Fibroblast of lung (primary cell): ENCODE measurements at regions not wholly inside any gene's neighbourhood (a gene's known extent, or its start where the extent isn't known, plus 50 kb on each side); places are given as distances from the start of the nearest gene placed in this dataset.

Source experiments
- DNase-seq, 2 donors: peaks; one replicate each; pipeline versions ENCODE4 v3.0.0 to v3.0.0-alpha.2; 2010; ENCODE audit warnings: low read depth in 2 of 2
- H2AFZ ChIP-seq: 2 replicates; pipeline ENCODE4 v1.5.1; 2012; ENCODE audit warnings: low read length, control low read depth, inconsistent platforms
- H3K27ac ChIP-seq: 2 replicates; pipeline ENCODE4 v1.5.1; 2011; ENCODE audit warnings: low read length, control low read depth; ENCODE audit not compliant: insufficient read depth
- H3K27me3 ChIP-seq: 2 replicates; pipeline ENCODE4 v1.5.1; 2011; ENCODE audit warnings: mild to moderate bottlenecking, low read length; ENCODE audit not compliant: control insufficient read depth, insufficient read depth
- H3K36me3 ChIP-seq: 2 replicates; pipeline ENCODE4 v1.5.1; 2011; ENCODE audit warnings: low read length; ENCODE audit not compliant: control insufficient read depth, insufficient read depth
- H3K4me1 ChIP-seq: 2 replicates; pipeline ENCODE4 v1.5.1; 2011; ENCODE audit warnings: low read length; ENCODE audit not compliant: control insufficient read depth, insufficient read depth; ENCODE audit errors: extremely low read depth
- H3K4me2 ChIP-seq: 2 replicates; pipeline ENCODE4 v1.5.1; 2011; ENCODE audit warnings: low read length, control low read depth; ENCODE audit not compliant: insufficient read depth; ENCODE audit errors: extremely low read depth
- H3K4me3 ChIP-seq, 4 experiments: fragments of 200-600 bp in 1 of 4; sonication (generic) in 1 of 4; replicated peaks in 1 of 4; 2 replicates each; pipeline ENCODE4 v1.5.1; 2011 to 2016; ENCODE audit warnings: low read length in 4 of 4, low read depth in 3 of 4, mild to moderate bottlenecking in 3 of 4, control low read depth in 2 of 4, inconsistent platforms in 1 of 4, mixed read lengths in 1 of 4; ENCODE audit not compliant: insufficient read depth in 1 of 4; ENCODE audit errors: control extremely low read depth in 1 of 4
- H3K79me2 ChIP-seq: 2 replicates; pipeline ENCODE4 v1.5.1; 2012; ENCODE audit warnings: mild to moderate bottlenecking, low read length, inconsistent platforms; ENCODE audit not compliant: control insufficient read depth, insufficient read depth
- H3K9ac ChIP-seq: 2 replicates; pipeline ENCODE4 v1.5.1; 2011; ENCODE audit warnings: mild to moderate bottlenecking, low read length, control low read depth; ENCODE audit not compliant: insufficient read depth
- H3K9me3 ChIP-seq: 2 replicates; pipeline ENCODE4 v1.5.1; 2012; ENCODE audit warnings: low read depth, low read length; ENCODE audit not compliant: control insufficient read depth, insufficient read depth
- H4K20me1 ChIP-seq: 2 replicates; pipeline ENCODE4 v1.5.1; 2011; ENCODE audit warnings: low read length; ENCODE audit not compliant: control insufficient read depth, insufficient read depth; ENCODE audit errors: extremely low read depth
- EZH2 ChIP-seq: IDR thresholded peaks from 2 replicates; pipeline ENCODE4 v1.5.1; 2012; ENCODE audit warnings: low read length, control low read depth, mild to moderate bottlenecking; ENCODE audit errors: missing control alignments
- TF ChIP-seq, protein P1 (sequence below), 2 donors: IDR thresholded peaks in 1 of 2; conservative IDR thresholded peaks in 1 of 2; 1 replicate in 1 of 2; 2 replicates in 1 of 2; pipeline ENCODE4 v1.5.1; 2011 to 2012; ENCODE audit warnings: low read length in 2 of 2, control low read depth in 1 of 2, inconsistent platforms in 1 of 2, low read depth in 1 of 2, mild to moderate bottlenecking in 1 of 2

DNA sequence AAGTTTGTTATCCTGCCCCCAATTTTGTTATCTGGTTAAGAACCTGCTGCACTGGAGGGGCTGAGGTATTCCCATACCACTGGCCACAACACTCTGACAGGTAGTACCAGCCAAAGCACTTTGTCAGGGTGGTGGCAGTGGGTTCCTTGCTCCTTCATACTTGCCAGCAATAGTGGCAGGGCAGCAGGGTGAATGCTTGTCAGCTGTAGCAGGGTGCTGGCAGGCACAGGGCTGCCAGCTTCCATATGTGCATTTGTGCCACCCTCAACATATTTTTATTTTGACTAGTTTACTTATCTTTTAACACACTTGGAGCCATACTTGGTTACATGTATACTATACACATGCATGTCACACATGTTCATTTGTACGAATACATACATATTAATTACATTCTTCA, 294.0 kb upstream of the VWC2 start:
- Histone ChIP-seq H3K9me3 (no peaks in the 10 kb centered on the region), H3K27ac (no peak overlapping the region), H3K4me3 (no peak overlapping the region), H3K79me2 (no peaks in the 10 kb centered on the region), H4K20me1 (no peaks in the 10 kb centered on the region), H3K4me1 (no peaks in the 10 kb centered on the region), H3K27me3 (no peaks in the 10 kb centered on the region), H3K4me2 (no peak overlapping the region), H3K9ac (no peak overlapping the region), H3K36me3 (no peaks in the 10 kb centered on the region), H2AFZ (no peak overlapping the region)
- TF ChIP-seq EZH2 = no peak
- TF ChIP-seq, protein P1, sequence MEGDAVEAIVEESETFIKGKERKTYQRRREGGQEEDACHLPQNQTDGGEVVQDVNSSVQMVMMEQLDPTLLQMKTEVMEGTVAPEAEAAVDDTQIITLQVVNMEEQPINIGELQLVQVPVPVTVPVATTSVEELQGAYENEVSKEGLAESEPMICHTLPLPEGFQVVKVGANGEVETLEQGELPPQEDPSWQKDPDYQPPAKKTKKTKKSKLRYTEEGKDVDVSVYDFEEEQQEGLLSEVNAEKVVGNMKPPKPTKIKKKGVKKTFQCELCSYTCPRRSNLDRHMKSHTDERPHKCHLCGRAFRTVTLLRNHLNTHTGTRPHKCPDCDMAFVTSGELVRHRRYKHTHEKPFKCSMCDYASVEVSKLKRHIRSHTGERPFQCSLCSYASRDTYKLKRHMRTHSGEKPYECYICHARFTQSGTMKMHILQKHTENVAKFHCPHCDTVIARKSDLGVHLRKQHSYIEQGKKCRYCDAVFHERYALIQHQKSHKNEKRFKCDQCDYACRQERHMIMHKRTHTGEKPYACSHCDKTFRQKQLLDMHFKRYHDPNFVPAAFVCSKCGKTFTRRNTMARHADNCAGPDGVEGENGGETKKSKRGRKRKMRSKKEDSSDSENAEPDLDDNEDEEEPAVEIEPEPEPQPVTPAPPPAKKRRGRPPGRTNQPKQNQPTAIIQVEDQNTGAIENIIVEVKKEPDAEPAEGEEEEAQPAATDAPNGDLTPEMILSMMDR (conservative IDR thresholded peaks at IDR 0.05 in 1 of 2, IDR thresholded peaks at IDR 0.05 in 1 of 2; ENCODE audit: low read depth in 1 of 2, low read length in 2 of 2) = no peak
- DNase-seq = no peak

DNA sequence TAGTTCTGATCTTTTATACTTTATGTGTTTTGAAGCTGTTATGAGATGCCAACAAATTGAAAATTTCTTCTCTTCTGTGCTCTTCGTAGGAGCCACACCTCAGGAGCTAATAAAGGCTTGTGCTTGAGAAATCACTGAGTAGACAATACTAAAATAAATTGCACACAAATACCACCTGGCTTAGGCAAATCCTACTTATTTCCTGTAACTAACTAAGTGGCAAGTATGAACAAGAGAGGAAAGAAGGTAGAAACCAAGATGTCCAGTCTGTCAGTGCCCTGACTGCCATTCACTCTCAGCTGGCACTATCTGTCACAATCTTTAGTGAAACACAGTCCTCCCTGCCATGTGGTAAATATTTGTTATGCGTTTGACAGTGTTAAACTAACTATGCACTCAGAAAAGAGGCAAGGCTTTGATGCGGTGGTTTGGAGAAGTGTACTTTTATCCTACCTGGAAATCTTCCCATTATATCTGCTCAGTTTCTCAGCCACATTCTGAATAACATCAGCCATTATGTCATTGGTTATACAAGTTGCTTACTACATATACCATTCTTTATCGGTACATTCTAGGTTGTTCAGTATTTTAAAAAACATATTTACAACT, 293.4 kb upstream of the VWC2 start:
- no peaks in the 10 kb centered on the region for H3K4me1 ChIP-seq
- TF ChIP-seq, protein P1 (conservative IDR thresholded peaks at IDR 0.05 in 1 of 2, IDR thresholded peaks at IDR 0.05 in 1 of 2; ENCODE audit: low read depth in 1 of 2, low read length in 2 of 2) = no peak
- no peak for TF ChIP-seq EZH2
- no peaks in the 10 kb centered on the region for H3K79me2 ChIP-seq
- no peak overlapping the region for H3K27ac ChIP-seq
- no peaks in the 10 kb centered on the region for H3K36me3 ChIP-seq
- H3K9ac ChIP-seq = no peak overlapping the region
- H4K20me1 ChIP-seq = no peaks in the 10 kb centered on the region
- no peak overlapping the region for H3K4me2 ChIP-seq
- no peak for DNase-seq
- no peaks in the 10 kb centered on the region for H3K9me3 ChIP-seq
- H3K27me3 ChIP-seq = no peaks in the 10 kb centered on the region
- H3K4me3 ChIP-seq = no peak overlapping the region
- H2AFZ ChIP-seq = no peak overlapping the region

DNA sequence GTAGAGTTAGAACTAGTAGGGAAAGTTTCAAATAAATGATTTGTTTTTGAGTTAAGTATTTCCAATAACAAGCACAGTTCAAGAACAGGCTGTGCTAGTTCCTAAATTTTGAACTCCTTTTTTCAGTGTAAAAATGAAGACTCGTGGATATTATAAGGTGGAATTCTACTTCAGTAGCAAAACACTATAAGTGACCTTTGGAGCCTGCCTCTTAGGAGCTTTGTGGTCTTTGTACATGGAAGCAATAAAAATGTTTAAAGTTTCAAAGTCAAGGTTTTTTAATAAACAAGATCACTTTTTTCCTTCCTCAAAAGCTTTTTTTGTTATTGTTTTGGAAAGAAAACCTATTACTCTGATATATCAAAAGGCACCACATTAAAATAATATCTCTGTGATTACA, 292.4 kb upstream of the VWC2 start:
- H2AFZ ChIP-seq = no peak overlapping the region
- no peaks in the 10 kb centered on the region for H4K20me1 ChIP-seq
- no peaks in the 10 kb centered on the region for H3K79me2 ChIP-seq
- no peak overlapping the region for H3K27ac ChIP-seq
- no peak overlapping the region for H3K9ac ChIP-seq
- no peak overlapping the region for H3K4me3 ChIP-seq
- no peak overlapping the region for H3K4me2 ChIP-seq
- H3K36me3 ChIP-seq = no peaks in the 10 kb centered on the region
- no peaks in the 10 kb centered on the region for H3K27me3 ChIP-seq
- TF ChIP-seq, protein P1 (conservative IDR thresholded peaks at IDR 0.05 in 1 of 2, IDR thresholded peaks at IDR 0.05 in 1 of 2; ENCODE audit: low read depth in 1 of 2, low read length in 2 of 2) = no peak
- TF ChIP-seq EZH2 = no peak
- no peaks in the 10 kb centered on the region for H3K4me1 ChIP-seq
- DNase-seq = no peak
- no peaks in the 10 kb centered on the region for H3K9me3 ChIP-seq
